Activated naive CD4-positive, alpha-beta T cell treated with anti-CD3 and anti-CD28 coated beads, Interleukin-2, amount 10 ng/mL, durations not matched to agents 7 days and 5 days (primary cell): ENCODE measurements at regions not wholly inside any gene's neighbourhood (a gene's known extent, or its start where the extent isn't known, plus 50 kb on each side); places are given as distances from the start of the nearest gene placed in this dataset.
"Not testable (repeated sequence)": the region's sequence is repeated elsewhere in the genome, so short reads cannot be mapped to it uniquely, and the experiment has no call there.

ENCODE experiments used
- CTCF ChIA-PET: fragments of 350-600 bp; sonication (Branson Sonifier 250); formaldehyde crosslinking; loops from one replicate; lab custom pipeline; 2021; ENCODE audit warnings: antibody characterized with exemption; lab: Charles Lee
- DNase-seq: peaks from one replicate; pipeline ENCODE4 v3.0.0-alpha.2; 2020
- H3K27ac Mint-ChIP-seq: one replicate; pipeline ENCODE4 v1.8.0; 2021; ENCODE audit warnings: mild to moderate bottlenecking, moderate library complexity, mixed read lengths
- H3K27me3 Mint-ChIP-seq: one replicate; pipeline ENCODE4 v1.8.0; 2021; ENCODE audit warnings: mild to moderate bottlenecking, mixed read lengths
- H3K36me3 Mint-ChIP-seq: one replicate; pipeline ENCODE4 v1.8.0; 2021; ENCODE audit warnings: mixed read lengths
- H3K4me1 Mint-ChIP-seq: one replicate; pipeline ENCODE4 v1.8.0; 2021; ENCODE audit warnings: mixed read lengths
- H3K4me3 Mint-ChIP-seq: one replicate; pipeline ENCODE4 v1.8.0; 2021; ENCODE audit warnings: mild to moderate bottlenecking, moderate library complexity, mixed read lengths
- H3K9me3 Mint-ChIP-seq: one replicate; pipeline ENCODE4 v1.8.0; 2021; ENCODE audit warnings: mixed read lengths

GRCh38 chr3:76242886-76243753 lies 457.8 kb upstream of the ZNF717 start:
- no peaks in the 10 kb centered on the region for H3K4me1 Mint-ChIP-seq
- DNase-seq, result no peak
- no peaks in the 10 kb centered on the region for H3K36me3 Mint-ChIP-seq
- CTCF ChIA-PET, result no interaction called here
- H3K27me3 Mint-ChIP-seq, result no peaks in the 10 kb centered on the region
- H3K27ac Mint-ChIP-seq, result no peak overlapping the region
- H3K9me3 Mint-ChIP-seq, result peaks cover 17% of the 10 kb centered on the region
- H3K4me3 Mint-ChIP-seq, result no peak overlapping the region

- Mint-ChIP-seq H3K9me3 (peaks cover 13% of the 10 kb centered on the region), H3K4me3 (no peak overlapping the region), H3K27ac (no peak overlapping the region), H3K4me1 (no peaks in the 10 kb centered on the region), H3K36me3 (no peaks in the 10 kb centered on the region), H3K27me3 (no peaks in the 10 kb centered on the region)
- CTCF ChIA-PET, result no interaction called here
- no peak for DNase-seq
Measured at GRCh38 chr3:76245073-76245472, 459.7 kb upstream of the ZNF717 start.

- CTCF ChIA-PET, result no interaction called here
Measured at GRCh38 chr3:76245622-76246021, 460.3 kb upstream of the ZNF717 start.

GRCh38 chr3:76264496-76264895 lies 479.1 kb upstream of the ZNF717 start:
- H3K36me3 Mint-ChIP-seq, result no peaks in the 10 kb centered on the region
- H3K9me3 Mint-ChIP-seq, result peaks cover 6% of the 10 kb centered on the region
- H3K27me3 Mint-ChIP-seq, result no peaks in the 10 kb centered on the region
- no peak for DNase-seq
- H3K4me3 Mint-ChIP-seq, result no peak overlapping the region
- H3K4me1 Mint-ChIP-seq, result no peaks in the 10 kb centered on the region
- CTCF ChIA-PET, result no interaction called here
- no peak overlapping the region for H3K27ac Mint-ChIP-seq

More at GRCh38 chr3:76245622-76246021, 460.3 kb upstream of the ZNF717 start:
- Mint-ChIP-seq H3K4me1 (no peaks in the 10 kb centered on the region), H3K27me3 (no peaks in the 10 kb centered on the region), H3K36me3 (no peaks in the 10 kb centered on the region), H3K27ac (no peak overlapping the region), H3K4me3 (no peak overlapping the region), H3K9me3 (peaks cover 11% of the 10 kb centered on the region)
- DNase-seq, result no peak

- DNase-seq, result no peak
- Mint-ChIP-seq H3K36me3 (no peaks in the 10 kb centered on the region), H3K4me1 (no peaks in the 10 kb centered on the region), H3K27me3 (no peaks in the 10 kb centered on the region), H3K9me3 (peaks cover 6% of the 10 kb centered on the region), H3K27ac (no peak overlapping the region), H3K4me3 (no peak overlapping the region)
- CTCF ChIA-PET, result no interaction called here
Measured at GRCh38 chr3:76264911-76265310, 479.6 kb upstream of the ZNF717 start.

GRCh38 chr3:76266511-76266910 lies 481.2 kb upstream of the ZNF717 start:
- no peaks in the 10 kb centered on the region for H3K27me3 Mint-ChIP-seq
- peaks cover 6% of the 10 kb centered on the region for H3K9me3 Mint-ChIP-seq
- no peaks in the 10 kb centered on the region for H3K4me1 Mint-ChIP-seq
- CTCF ChIA-PET, result no interaction called here
- H3K27ac Mint-ChIP-seq, result no peak overlapping the region
- DNase-seq, result no peak
- no peaks in the 10 kb centered on the region for H3K36me3 Mint-ChIP-seq
- no peak overlapping the region for H3K4me3 Mint-ChIP-seq

- Mint-ChIP-seq H3K27ac (no peak overlapping the region), H3K4me3 (no peak overlapping the region), H3K9me3 (peaks cover 6% of the 10 kb centered on the region)
Measured at GRCh38 chr3:76267851-76268380, 482.6 kb upstream of the ZNF717 start.

GRCh38 chr3:76293856-76294255 lies 508.5 kb upstream of the ZNF717 start:
- Mint-ChIP-seq H3K4me1 (no peaks in the 10 kb centered on the region), H3K4me3 (no peak overlapping the region), H3K27me3 (no peaks in the 10 kb centered on the region), H3K27ac (no peak overlapping the region), H3K9me3 (peaks cover 16% of the 10 kb centered on the region), H3K36me3 (no peaks in the 10 kb centered on the region)
- no peak for DNase-seq
- CTCF ChIA-PET, result no interaction called here

More at GRCh38 chr3:76267851-76268380, 482.6 kb upstream of the ZNF717 start:
- Mint-ChIP-seq H3K4me1 (no peaks in the 10 kb centered on the region), H3K27me3 (no peaks in the 10 kb centered on the region), H3K36me3 (no peaks in the 10 kb centered on the region)
- CTCF ChIA-PET, result no interaction called here
- DNase-seq, result no peak

- CTCF ChIA-PET, result no interaction called here
- Mint-ChIP-seq H3K4me1 (no peaks in the 10 kb centered on the region), H3K27me3 (no peaks in the 10 kb centered on the region), H3K36me3 (no peaks in the 10 kb centered on the region), H3K9me3 (peaks cover 12% of the 10 kb centered on the region), H3K4me3 (no peak overlapping the region), H3K27ac (no peak overlapping the region)
- no peak for DNase-seq
Measured at GRCh38 chr3:76300746-76301145, 515.4 kb upstream of the ZNF717 start.

GRCh38 chr3:76307556-76307955 lies 522.2 kb upstream of the ZNF717 start:
- H3K4me3 Mint-ChIP-seq, result no peak overlapping the region
- H3K36me3 Mint-ChIP-seq, result no peaks in the 10 kb centered on the region
- no peak for DNase-seq
- no peaks in the 10 kb centered on the region for H3K27me3 Mint-ChIP-seq
- CTCF ChIA-PET, result no interaction called here
- H3K9me3 Mint-ChIP-seq, result no peaks in the 10 kb centered on the region
- H3K27ac Mint-ChIP-seq, result no peak overlapping the region
- no peaks in the 10 kb centered on the region for H3K4me1 Mint-ChIP-seq

GRCh38 chr3:76308541-76308940 lies 523.2 kb upstream of the ZNF717 start:
- CTCF ChIA-PET, result no interaction called here
- DNase-seq, result no peak
- Mint-ChIP-seq H3K9me3 (no peaks in the 10 kb centered on the region), H3K27ac (no peak overlapping the region), H3K4me3 (no peak overlapping the region), H3K27me3 (no peaks in the 10 kb centered on the region), H3K4me1 (no peaks in the 10 kb centered on the region), H3K36me3 (no peaks in the 10 kb centered on the region)

GRCh38 chr3:76310089-76310488 lies 524.7 kb upstream of the ZNF717 start:
- no peak overlapping the region for H3K27ac Mint-ChIP-seq
- CTCF ChIA-PET, result no interaction called here
- no peak overlapping the region for H3K4me3 Mint-ChIP-seq
- H3K36me3 Mint-ChIP-seq, result no peaks in the 10 kb centered on the region
- H3K4me1 Mint-ChIP-seq, result no peaks in the 10 kb centered on the region
- no peak for DNase-seq
- no peaks in the 10 kb centered on the region for H3K9me3 Mint-ChIP-seq
- H3K27me3 Mint-ChIP-seq, result no peaks in the 10 kb centered on the region

- Mint-ChIP-seq H3K4me3 (no peak overlapping the region), H3K27ac (no peak overlapping the region), H3K4me1 (no peaks in the 10 kb centered on the region), H3K27me3 (no peaks in the 10 kb centered on the region), H3K36me3 (no peaks in the 10 kb centered on the region), H3K9me3 (peaks cover under 1% of the 10 kb centered on the region)
- CTCF ChIA-PET, result no interaction called here
- DNase-seq, result no peak
Measured at GRCh38 chr3:76310667-76311066, 525.3 kb upstream of the ZNF717 start.

GRCh38 chr3:76311941-76312340 lies 526.6 kb upstream of the ZNF717 start:
- H3K4me3 Mint-ChIP-seq, result no peak overlapping the region
- H3K27me3 Mint-ChIP-seq, result no peaks in the 10 kb centered on the region
- H3K27ac Mint-ChIP-seq, result no peak overlapping the region
- no peaks in the 10 kb centered on the region for H3K4me1 Mint-ChIP-seq
- DNase-seq, result no peak
- peaks cover 2% of the 10 kb centered on the region for H3K9me3 Mint-ChIP-seq
- CTCF ChIA-PET, result no interaction called here
- H3K36me3 Mint-ChIP-seq, result no peaks in the 10 kb centered on the region

- DNase-seq, CTCF ChIA-PET, H3K9me3 Mint-ChIP-seq, H3K4me3 Mint-ChIP-seq, H3K4me1 Mint-ChIP-seq, H3K27ac Mint-ChIP-seq, H3K36me3 Mint-ChIP-seq, H3K27me3 Mint-ChIP-seq: not testable (repeated sequence)
Measured at GRCh38 chr3:76315906-76316305, 530.6 kb upstream of the ZNF717 start.
